A549 (cell line): ENCODE measurements at regions not wholly inside any gene's neighbourhood (a gene's known extent, or its start where the extent isn't known, plus 50 kb on each side); places are given as distances from the start of the nearest gene placed in this dataset.

ENCODE experiments used
- ATAC-seq, 2 experiments: fragments of 200-7000 bp in 1 of 2; fragments of >200 bp in 1 of 2; cut with Nextera tagmentation in 1 of 2; cut with Tn5 transposase in 1 of 2; 3 replicates each; pipeline versions ENCODE4 v1.8.0 to v1.9.1; 2018 to 2020; ENCODE audit warnings: mild to moderate bottlenecking in 1 of 2, moderate library complexity in 1 of 2
- CTCF ChIA-PET: fragments of 300-600 bp; sonication (Branson Sonifier 250); formaldehyde crosslinking; extraction: SDS; loops from one replicate; lab custom pipeline; 2021; ENCODE audit warnings: antibody characterized with exemption, inconsistent platforms; lab: Yijun Ruan, JAX
- POLR2A ChIA-PET: fragments of 350-600 bp; formaldehyde crosslinking; extraction: SDS; loops from one replicate; lab custom pipeline; 2021; ENCODE audit warnings: antibody characterized with exemption, inconsistent platforms; lab: Yijun Ruan, JAX
- DNase-seq, 2 experiments: peaks; one replicate each; pipeline versions ENCODE4 v3.0.0 to v3.0.0-alpha.2; 2011 to 2016; ENCODE audit warnings: low read depth in 1 of 2, low spot score in 1 of 2
- FAIRE-seq: peaks from 2 replicates; lab custom pipeline; 2011; peaks lifted over from hg19 to GRCh38; lab: Jason Lieb, UNC
- H3K27ac ChIP-seq, 2 experiments: fragments of >200 bp; sonication (Bioruptor Twin); formaldehyde crosslinking; 3 replicates each; pipeline ENCODE4 v1.5.1; 2016 to 2017
- H3K4me1 ChIP-seq: fragments of >200 bp; sonication (Bioruptor Twin); formaldehyde crosslinking; 3 replicates; pipeline ENCODE4 v1.6.1; 2016
- H3K4me2 ChIP-seq: fragments of >200 bp; sonication (Bioruptor Twin); formaldehyde crosslinking; 3 replicates; pipeline ENCODE4 v1.6.1; 2016
- H3K4me3 ChIP-seq: fragments of >200 bp; sonication (Bioruptor Twin); formaldehyde crosslinking; 3 replicates; pipeline ENCODE4 v1.5.1; 2016
- H3K9me3 ChIP-seq: fragments of >200 bp; sonication (Bioruptor Twin); formaldehyde crosslinking; 3 replicates; pipeline ENCODE4 v1.6.1; 2016
- ATOH8 ChIP-seq: fragments of 250-450 bp; sonication (Bioruptor Pico); IDR thresholded peaks from 2 replicates; pipeline ENCODE4 v1.5.0; 2020; ENCODE audit warnings: low read depth, mild to moderate bottlenecking, moderate library complexity
- CBX2 ChIP-seq: fragments of 200-600 bp; sonication (generic); IDR thresholded peaks from 2 replicates; pipeline ENCODE4 v1.6.1; 2016; ENCODE audit warnings: low read depth, mild to moderate bottlenecking, borderline replicate concordance
- EHF ChIP-seq: fragments of 250-450 bp; sonication (Bioruptor Pico); IDR thresholded peaks from 2 replicates; pipeline ENCODE4 v1.5.0; 2020; ENCODE audit warnings: mild to moderate bottlenecking
- FOSB ChIP-seq: fragments of 250-450 bp; sonication (Bioruptor Pico); IDR thresholded peaks from 2 replicates; pipeline ENCODE4 v1.5.0; 2020; ENCODE audit warnings: mild to moderate bottlenecking, moderate library complexity
- HMGXB4 ChIP-seq: fragments of 250-450 bp; sonication (Bioruptor Pico); IDR thresholded peaks from 2 replicates; pipeline ENCODE4 v1.5.0; 2021; ENCODE audit warnings: mild to moderate bottlenecking, moderate library complexity, borderline replicate concordance
- HOXB5 ChIP-seq: fragments of 250-450 bp; sonication (Bioruptor Pico); IDR thresholded peaks from 2 replicates; pipeline ENCODE4 v1.5.0; 2020; ENCODE audit warnings: mild to moderate bottlenecking, moderate library complexity
- JUNB ChIP-seq: fragments of >200 bp; sonication (Bioruptor Twin); formaldehyde crosslinking; IDR thresholded peaks from 2 replicates; pipeline ENCODE4 v1.6.1; 2016
- KDM1A ChIP-seq: fragments of 200-600 bp; sonication (generic); IDR thresholded peaks from 2 replicates; pipeline ENCODE4 v1.6.1; 2016; ENCODE audit warnings: low read depth, mild to moderate bottlenecking
- NPAS2 ChIP-seq: fragments of 250-450 bp; sonication (Bioruptor Pico); IDR thresholded peaks from 2 replicates; pipeline ENCODE4 v1.8.0; 2022; ENCODE audit warnings: mild to moderate bottlenecking, moderate library complexity, borderline replicate concordance
- NR3C1 ChIP-seq: fragments of >200 bp; sonication (Bioruptor Twin); formaldehyde crosslinking; IDR thresholded peaks from 3 replicates; pipeline ENCODE4 v1.6.1; 2017
- RAD21 ChIP-seq, 2 experiments: fragments of >200 bp in 1 of 2; sonication (Bioruptor Twin) in 1 of 2; formaldehyde crosslinking in 1 of 2; IDR thresholded peaks in 1 of 2; conservative IDR thresholded peaks in 1 of 2; 2 replicates in 1 of 2; 3 replicates in 1 of 2; pipeline ENCODE4 v1.6.1; 2012 to 2018; ENCODE audit warnings: inconsistent platforms in 1 of 2
- RARB ChIP-seq: fragments of 250-450 bp; sonication (Bioruptor Pico); IDR thresholded peaks from 2 replicates; pipeline ENCODE4 v1.8.0; 2021; ENCODE audit warnings: mild to moderate bottlenecking, moderate library complexity
- TFCP2L1 ChIP-seq: fragments of 250-450 bp; sonication (Bioruptor Pico); IDR thresholded peaks from 2 replicates; pipeline ENCODE4 v1.5.0; 2021; ENCODE audit warnings: mild to moderate bottlenecking
- ZC3H11A ChIP-seq: fragments of 450-650 bp; IDR thresholded peaks from 2 replicates; pipeline ENCODE4 v1.6.1; 2014; ENCODE audit warnings: antibody characterized with exemption, mild to moderate bottlenecking
- ZNF302 ChIP-seq: fragments of 250-450 bp; sonication (Bioruptor Pico); IDR thresholded peaks from 2 replicates; pipeline ENCODE4 v1.9.0; 2021; ENCODE audit warnings: inconsistent platforms, mild to moderate bottlenecking, moderate library complexity
- WGBS: methylation state at CpG from one replicate; pipeline ENCODE4 v1.1.6; 2017; ENCODE audit errors: missing lambda C conversion rate; 5-methylcytosine and 5-hydroxymethylcytosine counted together
- TF ChIP-seq, protein P1 (sequence below): IDR thresholded peaks from 2 replicates; pipeline ENCODE4 v1.6.1; 2012

DNA sequence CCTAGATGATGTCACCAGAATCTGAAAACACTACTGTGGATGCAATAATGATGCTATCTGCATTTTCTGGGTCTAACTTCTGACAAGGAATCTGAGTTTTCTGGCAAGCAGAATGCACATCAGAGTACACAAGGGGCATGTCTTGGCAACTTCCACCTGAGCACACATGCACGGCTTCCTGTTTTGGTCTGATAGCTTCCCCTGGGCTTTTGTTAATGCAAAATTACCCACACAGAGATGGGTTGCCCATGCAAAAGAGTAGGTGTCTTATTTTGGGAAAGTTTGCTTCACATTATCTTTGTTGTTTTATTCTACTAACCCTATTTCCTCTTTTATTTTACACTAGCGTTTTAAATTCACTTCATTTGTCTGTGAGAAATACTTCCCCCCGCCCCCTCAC, 74.2 kb upstream of the SATB1 start:
- ChIA-PET POLR2A (no interaction called here), CTCF (no interaction called here)
- ATAC-seq, result no peak
- TF ChIP-seq NPAS2 (CRISPR knock-in tag) (no peak), NR3C1 (no peak), HMGXB4 (CRISPR knock-in tag) (no peak), KDM1A (no peak)
- no peaks in the 10 kb centered on the region for H3K4me1 ChIP-seq
- no peak overlapping the region for H3K4me3 ChIP-seq
- FAIRE-seq, result no peak
- 22% methylated on average over 3 of the region's 3 CpGs for WGBS
- no peak overlapping the region for H3K4me2 ChIP-seq
- no peaks in the 10 kb centered on the region for H3K9me3 ChIP-seq
- no peak overlapping the region for H3K27ac ChIP-seq
- no peak for DNase-seq

DNA sequence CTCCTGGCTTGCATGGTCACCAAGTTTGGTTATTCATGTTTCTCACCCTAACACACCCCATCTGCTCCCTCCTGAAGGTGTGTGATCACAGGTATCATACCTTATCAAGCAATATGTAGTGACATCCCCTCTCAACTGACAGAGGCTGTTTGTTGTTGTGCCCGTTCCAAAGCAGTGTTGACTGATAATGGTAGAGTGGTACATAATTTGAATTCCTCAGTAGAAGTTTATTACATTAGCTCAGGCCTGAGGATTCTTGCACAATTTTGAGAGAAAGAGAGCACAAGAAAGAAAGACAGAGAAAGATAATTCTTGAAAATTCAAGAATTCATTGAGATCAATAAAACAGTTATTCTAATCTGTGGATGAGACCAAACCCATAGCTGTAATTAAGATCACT, 69.1 kb upstream of the SATB1 start:
- TF ChIP-seq ZNF302 (CRISPR knock-in tag) (no peak), JUNB (no peak), CBX2 (no peak), NPAS2 (CRISPR knock-in tag) (no peak), ATOH8 (CRISPR knock-in tag) (no peak), EHF (CRISPR knock-in tag) (no peak)
- TF ChIP-seq, protein P1, sequence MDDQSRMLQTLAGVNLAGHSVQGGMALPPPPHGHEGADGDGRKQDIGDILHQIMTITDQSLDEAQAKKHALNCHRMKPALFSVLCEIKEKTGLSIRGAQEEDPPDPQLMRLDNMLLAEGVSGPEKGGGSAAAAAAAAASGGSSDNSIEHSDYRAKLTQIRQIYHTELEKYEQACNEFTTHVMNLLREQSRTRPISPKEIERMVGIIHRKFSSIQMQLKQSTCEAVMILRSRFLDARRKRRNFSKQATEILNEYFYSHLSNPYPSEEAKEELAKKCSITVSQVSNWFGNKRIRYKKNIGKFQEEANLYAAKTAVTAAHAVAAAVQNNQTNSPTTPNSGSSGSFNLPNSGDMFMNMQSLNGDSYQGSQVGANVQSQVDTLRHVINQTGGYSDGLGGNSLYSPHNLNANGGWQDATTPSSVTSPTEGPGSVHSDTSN, result no peak
- ChIA-PET POLR2A (no interaction called here), CTCF (no interaction called here)
- H3K9me3 ChIP-seq, result no peaks in the 10 kb centered on the region
- no peak overlapping the region for H3K27ac ChIP-seq
- FAIRE-seq, result no peak
- no peak overlapping the region for H3K4me2 ChIP-seq
- no peaks in the 10 kb centered on the region for H3K4me1 ChIP-seq
- ATAC-seq, result no peak
- WGBS, result 0% methylated on average over 1 of the region's 1 CpG
- H3K4me3 ChIP-seq, result no peak overlapping the region
- DNase-seq, result no peak

DNA sequence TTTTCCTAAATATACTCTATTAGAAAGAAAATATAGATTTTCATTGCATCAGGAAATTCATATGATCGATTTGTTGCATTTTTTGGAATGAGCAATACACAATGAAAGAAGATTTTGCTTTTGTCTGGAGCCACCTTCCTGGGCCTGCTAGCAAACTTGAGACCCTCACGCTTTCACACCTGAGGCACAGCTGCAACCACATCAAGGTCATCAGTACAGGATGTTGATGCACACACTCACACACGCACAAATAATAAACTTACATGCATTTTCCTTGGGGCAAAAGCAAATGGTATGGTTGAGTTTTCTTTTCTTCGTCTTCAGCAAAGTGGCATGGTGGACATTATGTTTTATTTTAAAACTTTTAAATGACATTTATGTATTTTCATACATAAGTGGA, 64.8 kb upstream of the SATB1 start:
- Histone ChIP-seq H3K4me3 (no peak overlapping the region), H3K9me3 (no peaks in the 10 kb centered on the region), H3K4me1 (no peaks in the 10 kb centered on the region), H3K4me2 (no peak overlapping the region), H3K27ac (no peak overlapping the region)
- POLR2A ChIA-PET, result no interaction called here
- no peak for ATAC-seq
- TF ChIP-seq TFCP2L1 (CRISPR knock-in tag), result no peak
- no peak for TF ChIP-seq FOSB (CRISPR knock-in tag)
- no peak for TF ChIP-seq ZC3H11A
- no peak for DNase-seq
- CTCF ChIA-PET, result no interaction called here
- no peak for FAIRE-seq
- under 1% methylated on average over 4 of the region's 4 CpGs for WGBS

DNA sequence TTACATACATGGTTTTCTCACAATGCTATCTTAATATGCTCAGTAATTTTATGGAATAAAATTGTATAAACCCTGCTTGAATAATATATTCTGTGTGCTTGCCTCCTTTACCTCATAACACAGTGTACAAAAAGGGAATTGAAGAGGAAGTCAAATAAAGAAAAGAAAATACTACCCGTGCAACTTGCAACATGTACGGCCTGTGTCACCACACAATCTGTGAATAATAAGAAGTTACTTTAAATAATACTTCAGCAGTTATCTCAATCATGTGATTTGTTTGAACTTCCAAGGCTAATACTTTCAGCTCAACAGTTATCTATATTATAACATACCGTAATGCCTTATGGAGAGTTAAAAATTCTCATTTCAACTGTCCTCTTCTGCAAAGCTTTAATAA, 58.1 kb upstream of the SATB1 start:
- FAIRE-seq (no peak), DNase-seq (no peak), ATAC-seq (no peak)
- TF ChIP-seq RAD21 (conservative IDR thresholded peaks at IDR 0.05 in 1 of 2, IDR thresholded peaks at IDR 0.05 in 1 of 2) (no peak), HOXB5 (CRISPR knock-in tag) (no peak), EHF (CRISPR knock-in tag) (no peak), RARB (CRISPR knock-in tag) (no peak)
- POLR2A ChIA-PET, result no interaction called here
- WGBS, result 12% methylated on average over 3 of the region's 3 CpGs
- Histone ChIP-seq H3K4me1 (no peaks in the 10 kb centered on the region), H3K4me2 (no peak overlapping the region), H3K9me3 (no peaks in the 10 kb centered on the region), H3K27ac (no peak overlapping the region), H3K4me3 (no peak overlapping the region)
- CTCF ChIA-PET, result no interaction called here
